ENCODE measurements at regions not wholly inside any gene's neighbourhood (a gene's known extent, or its start where the extent isn't known, plus 50 kb on each side); places are given as distances from the start of the nearest gene placed in this dataset.

DNA sequence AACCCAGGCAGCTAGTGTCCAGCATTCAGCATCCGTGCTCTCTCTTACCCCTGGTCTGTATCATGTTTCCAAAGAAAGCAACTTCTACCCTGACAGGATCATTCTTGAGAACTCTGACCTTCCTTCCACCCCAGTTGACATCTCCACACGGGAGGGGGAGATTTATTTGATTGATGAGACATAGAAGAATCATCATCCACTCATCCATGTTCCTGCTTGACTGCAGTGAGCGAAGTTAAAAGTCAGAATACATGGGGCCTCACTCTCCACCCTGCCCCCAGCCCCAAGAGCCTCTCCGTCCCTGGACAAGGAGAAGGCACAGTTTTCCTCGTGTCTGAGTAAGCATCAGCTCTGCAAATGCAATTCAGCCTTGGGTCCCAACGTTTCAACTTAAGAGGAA lies 356.0 kb upstream of the TNP1 start:
- Mint-ChIP-seq H3K36me3 (ENCODE audit: low read depth) (no peaks in the 10 kb centered on the region), H3K27me3 (peaks cover 58% of the 10 kb centered on the region), H3K27ac (no peak overlapping the region), H3K9me3 (peaks cover 2% of the 10 kb centered on the region), H3K4me3 (no peak overlapping the region), H3K4me1 (no peaks in the 10 kb centered on the region)
- ATAC-seq (ENCODE audit: low read depth): no peak
- CTCF ChIA-PET: no interaction called here
- TF ChIP-seq CTCF (IDR thresholded peaks at IDR 0.05): no peak
- intact Hi-C loops (cut with micrococcal nuclease): no loop called here
- POLR2A ChIA-PET: no interaction called here
- no peak for DNase-seq

DNA sequence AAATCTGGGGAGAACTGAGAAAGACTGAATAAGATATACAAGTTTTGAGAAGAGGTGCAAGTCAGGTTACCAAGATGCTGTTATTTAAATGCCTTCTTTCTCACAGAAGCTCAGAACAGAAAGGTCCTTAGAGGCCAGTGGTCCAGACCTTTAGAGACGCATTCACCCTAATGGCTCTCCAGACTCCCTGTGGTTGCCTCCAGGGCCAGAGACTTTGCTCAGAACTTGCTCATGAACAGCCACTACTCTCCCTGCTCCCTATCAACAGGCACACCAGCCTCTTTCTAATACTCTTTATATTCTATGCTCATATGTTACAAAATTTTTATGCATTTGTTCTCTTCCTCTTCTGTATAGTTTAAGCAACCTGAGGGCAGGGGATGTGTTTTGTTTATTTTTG lies 349.0 kb upstream of the TNP1 start:
- Mint-ChIP-seq H3K9me3 (peaks cover 10% of the 10 kb centered on the region), H3K27ac (no peak overlapping the region), H3K4me1 (no peaks in the 10 kb centered on the region), H3K4me3 (no peak overlapping the region), H3K36me3 (ENCODE audit: low read depth) (no peaks in the 10 kb centered on the region), H3K27me3 (peaks cover 54% of the 10 kb centered on the region)
- intact Hi-C loops (cut with micrococcal nuclease): no loop called here
- CTCF ChIA-PET: no interaction called here
- TF ChIP-seq CTCF (IDR thresholded peaks at IDR 0.05): no peak
- no peak for DNase-seq
- ATAC-seq (ENCODE audit: low read depth): no peak
- POLR2A ChIA-PET: no interaction called here

DNA sequence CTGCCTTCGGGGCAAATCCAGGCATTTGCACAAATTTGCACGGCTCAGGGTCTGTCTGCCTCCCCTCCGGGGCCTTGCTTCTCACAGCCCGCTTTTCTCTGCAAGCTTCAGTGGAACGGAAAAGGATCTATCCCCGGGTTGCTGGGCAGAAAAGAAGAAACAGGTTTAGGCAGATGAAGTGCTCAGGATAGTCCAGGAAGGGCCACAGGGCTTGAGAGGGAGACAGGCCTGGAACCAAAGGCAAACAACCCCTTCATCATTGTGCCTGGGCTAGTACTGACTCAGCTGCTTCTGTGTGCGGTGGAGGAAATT lies 347.8 kb upstream of the TNP1 start:
- ATAC-seq (ENCODE audit: low read depth): no peak
- POLR2A ChIA-PET: no interaction called here
- Mint-ChIP-seq H3K27ac (no peak overlapping the region), H3K9me3 (peaks cover 17% of the 10 kb centered on the region), H3K36me3 (ENCODE audit: low read depth) (no peaks in the 10 kb centered on the region), H3K27me3 (peaks cover 50% of the 10 kb centered on the region), H3K4me3 (no peak overlapping the region), H3K4me1 (no peaks in the 10 kb centered on the region)
- intact Hi-C loops (cut with micrococcal nuclease): no loop called here
- no peak for DNase-seq
- CTCF ChIA-PET: no interaction called here
- no peak for TF ChIP-seq CTCF (IDR thresholded peaks at IDR 0.05)

DNA sequence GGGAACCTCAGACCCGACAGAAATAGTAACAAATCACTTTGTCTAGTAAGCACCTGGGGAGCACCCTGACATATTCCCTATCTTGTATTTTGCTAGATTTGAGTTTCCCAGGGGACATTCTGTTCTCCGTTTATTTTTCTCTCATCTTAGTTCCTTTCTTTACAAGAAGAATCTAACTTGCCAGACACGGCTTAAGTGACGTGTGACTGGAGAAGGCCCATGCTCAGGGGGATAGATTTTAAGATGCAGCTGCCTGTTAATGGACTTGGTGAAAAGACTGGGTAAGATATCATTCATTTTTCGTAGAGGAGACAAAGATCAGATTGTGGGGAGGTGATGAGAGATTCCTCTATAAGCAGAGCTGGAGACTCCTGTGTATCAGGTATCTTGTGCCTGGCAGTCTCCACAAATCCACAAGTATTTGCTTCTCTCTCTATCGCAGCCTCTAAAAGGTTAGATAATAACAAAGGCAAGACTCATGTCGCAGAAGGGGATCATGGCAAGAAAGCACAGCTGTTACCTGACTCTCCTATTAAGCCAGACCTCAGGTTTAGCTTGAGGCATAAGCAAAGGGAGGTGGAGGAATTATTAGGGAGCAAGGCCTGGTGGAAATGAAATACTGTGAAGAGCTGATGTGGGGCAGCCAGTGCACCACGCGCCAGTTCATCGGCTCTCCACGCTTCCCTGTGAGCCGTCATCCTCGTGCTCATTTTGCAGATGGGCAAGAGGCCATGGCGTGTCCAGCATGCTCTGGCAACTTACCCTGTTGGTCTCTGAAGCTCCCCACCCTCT lies 347.2 kb upstream of the TNP1 start:
- peaks cover 45% of the 10 kb centered on the region for H3K27me3 Mint-ChIP-seq
- H3K36me3 Mint-ChIP-seq (ENCODE audit: low read depth): no peaks in the 10 kb centered on the region
- peaks cover 17% of the 10 kb centered on the region for H3K9me3 Mint-ChIP-seq
- H3K4me3 Mint-ChIP-seq: no peak overlapping the region
- DNase-seq: no peak
- H3K27ac Mint-ChIP-seq: no peak overlapping the region
- POLR2A ChIA-PET: no interaction called here
- no peak for TF ChIP-seq CTCF (IDR thresholded peaks at IDR 0.05)
- no peak for ATAC-seq (ENCODE audit: low read depth)
- no peaks in the 10 kb centered on the region for H3K4me1 Mint-ChIP-seq
- CTCF ChIA-PET: no interaction called here
- intact Hi-C loops (cut with micrococcal nuclease): no loop called here

DNA sequence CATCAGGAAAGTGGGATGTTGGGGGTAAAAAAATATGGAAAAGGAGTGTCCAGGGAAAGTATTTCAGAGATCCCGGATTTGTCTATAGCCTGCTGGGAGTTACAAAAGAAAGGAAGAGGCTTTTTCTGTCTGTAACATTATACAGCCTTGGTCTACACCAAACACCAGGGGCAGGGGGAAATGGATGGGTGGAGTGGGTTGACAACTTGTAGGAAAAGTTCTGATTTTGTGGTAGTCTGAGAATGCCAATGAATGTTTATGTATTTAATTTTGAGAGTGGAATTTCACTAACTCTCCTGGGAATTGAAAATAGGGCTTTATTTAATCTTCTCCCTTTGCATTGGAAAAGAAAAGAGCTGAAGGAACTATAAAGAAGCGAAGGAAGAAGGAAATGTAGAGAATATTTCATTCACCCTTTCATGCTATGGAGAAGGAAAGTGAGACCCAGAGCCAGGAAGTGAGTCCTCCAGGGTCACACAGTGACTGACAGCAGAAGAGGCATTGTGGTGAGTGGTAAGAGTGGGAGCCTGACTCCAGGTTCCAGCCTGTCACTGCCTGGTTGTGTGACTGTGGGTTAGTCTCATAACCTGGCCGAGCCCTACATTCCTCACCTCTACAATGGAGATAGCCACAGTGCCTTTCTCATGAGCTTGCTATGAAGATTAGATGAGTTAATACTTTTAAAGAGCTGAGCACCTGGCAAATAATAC lies 346.3 kb upstream of the TNP1 start:
- no peak for ATAC-seq (ENCODE audit: low read depth)
- H3K27ac Mint-ChIP-seq: no peak overlapping the region
- TF ChIP-seq CTCF (IDR thresholded peaks at IDR 0.05): no peak
- no peaks in the 10 kb centered on the region for H3K36me3 Mint-ChIP-seq (ENCODE audit: low read depth)
- DNase-seq: no peak
- ChIA-PET POLR2A (no interaction called here), CTCF (no interaction called here)
- H3K4me3 Mint-ChIP-seq: no peak overlapping the region
- H3K9me3 Mint-ChIP-seq: peaks cover 16% of the 10 kb centered on the region
- no peaks in the 10 kb centered on the region for H3K4me1 Mint-ChIP-seq
- H3K27me3 Mint-ChIP-seq: peaks cover 41% of the 10 kb centered on the region
- intact Hi-C loops (cut with micrococcal nuclease): no loop called here

Measured in activated B cell treated with CpG ODN at 0.5 μM for 24 hours (primary cell).